Caco-2 (cell line): ENCODE measurements at regions not wholly inside any gene's neighbourhood (a gene's known extent, or its start where the extent isn't known, plus 50 kb on each side); places are given as distances from the start of the nearest gene placed in this dataset.
"Not testable (repeated sequence)": the region's sequence is repeated elsewhere in the genome, so short reads cannot be mapped to it uniquely, and the experiment has no call there.

ENCODE experiments used
- BruUV-seq: library from RNA; stranded (reverse); fragments of 400-500 nt; replicated peaks from 2 replicates; lab custom pipeline; 2021; lab: Mats Ljungman, UMichigan
- CTCF ChIA-PET: fragments of 300-600 bp; sonication (Branson Sonifier 250); formaldehyde crosslinking; loops from one replicate; lab custom pipeline; 2022; ENCODE audit warnings: antibody characterized with exemption; lab: Charles Lee
- POLR2A ChIA-PET: fragments of 300-600 bp; sonication (Branson Sonifier 250); formaldehyde crosslinking; loops from one replicate; lab custom pipeline; 2022; ENCODE audit warnings: antibody characterized with exemption; lab: Charles Lee
- DNase-seq, 2 experiments: peaks; one replicate each; pipeline versions ENCODE4 v3.0.0 to v3.0.0-alpha.2; 2020 to 2022
- H3K27me3 ChIP-seq: replicated peaks from 2 replicates; pipeline ENCODE4 v1.6.0; 2011; ENCODE audit warnings: low read length; ENCODE audit not compliant: control insufficient read depth, insufficient read depth
- H3K36me3 ChIP-seq: 2 replicates; pipeline ENCODE4 v1.5.1; 2011; ENCODE audit warnings: low read length; ENCODE audit not compliant: control insufficient read depth, insufficient read depth
- H3K4me1 ChIP-seq: fragments of 250-450 bp; sonication (Bioruptor Pico); 2 replicates; pipeline ENCODE4 v1.5.1; 2020; ENCODE audit warnings: mild to moderate bottlenecking
- H3K4me3 ChIP-seq: 2 replicates; pipeline ENCODE4 v1.5.1; 2011; ENCODE audit warnings: low read depth, mild to moderate bottlenecking, control low read depth, low read length
- H3K9me3 ChIP-seq: fragments of 250-450 bp; sonication (Bioruptor Pico); 2 replicates; pipeline ENCODE4 v1.5.1; 2020; ENCODE audit warnings: mild to moderate bottlenecking, moderate library complexity
- H3K27ac Mint-ChIP-seq: one replicate; pipeline ENCODE4 v1.8.0; 2022; ENCODE audit warnings: mixed read lengths; ENCODE audit not compliant: unreplicated experiment
- H3K27me3 Mint-ChIP-seq: one replicate; pipeline ENCODE4 v1.8.0; 2022; ENCODE audit warnings: mixed read lengths; ENCODE audit not compliant: insufficient read depth, unreplicated experiment
- H3K36me3 Mint-ChIP-seq: one replicate; pipeline ENCODE4 v1.8.0; 2022; ENCODE audit warnings: mild to moderate bottlenecking, mixed read lengths; ENCODE audit not compliant: insufficient read depth, unreplicated experiment
- H3K4me1 Mint-ChIP-seq: one replicate; pipeline ENCODE4 v1.8.0; 2022; ENCODE audit warnings: low read depth, mixed read lengths; ENCODE audit not compliant: unreplicated experiment
- H3K4me3 Mint-ChIP-seq: one replicate; pipeline ENCODE4 v1.8.0; 2022; ENCODE audit warnings: mild to moderate bottlenecking, moderate library complexity, mixed read lengths; ENCODE audit not compliant: unreplicated experiment
- H3K9me3 Mint-ChIP-seq: one replicate; pipeline ENCODE4 v1.8.0; 2022; ENCODE audit warnings: mixed read lengths; ENCODE audit not compliant: unreplicated experiment
- intact Hi-C: fragments of 100-400 bp; cut with micrococcal nuclease; formaldehyde crosslinking; loops from one replicate; pipeline ENCODE4 v1.10.0; 2022; ENCODE audit not compliant: unreplicated experiment
- TF ChIP-seq, protein P1 (sequence below), 2 experiments: fragments of 200-600 bp in 1 of 2; IDR thresholded peaks; 1 replicate in 1 of 2; 2 replicates in 1 of 2; pipeline versions ENCODE4 v1.5.1 to v1.8.0; 2011 to 2022; ENCODE audit warnings: antibody characterized with exemption in 1 of 2, control low read depth in 1 of 2, inconsistent platforms in 1 of 2, low read depth in 1 of 2, low read length in 1 of 2, mild to moderate bottlenecking in 1 of 2, moderate library complexity in 1 of 2; ENCODE audit not compliant: insufficient read depth in 1 of 2, severe bottlenecking in 1 of 2, unreplicated experiment in 1 of 2

DNA sequence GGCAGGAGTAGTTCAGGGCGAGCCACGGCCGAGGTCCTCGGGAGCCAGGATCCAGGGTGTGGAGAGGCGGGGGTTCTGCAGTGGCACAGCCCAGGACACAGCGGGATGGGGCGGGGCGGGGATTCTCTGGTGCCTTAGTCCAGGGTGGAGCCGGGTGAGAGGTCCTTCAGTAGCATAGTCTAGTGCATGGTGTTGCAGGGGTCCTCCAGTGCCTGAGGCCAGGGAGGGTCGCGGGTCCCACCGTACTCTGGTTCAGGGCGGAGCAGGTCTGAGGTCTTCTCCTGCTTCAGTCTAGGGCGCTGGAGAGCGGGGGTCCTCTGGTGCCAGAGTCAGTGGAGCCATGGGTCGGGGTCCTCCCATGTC, 131.1 kb downstream of the CCDC74A start:
- H3K27me3 ChIP-seq, result no peaks in the 10 kb centered on the region
- H3K4me1 Mint-ChIP-seq, result no peaks in the 10 kb centered on the region
- CTCF ChIA-PET, result no interaction called here

DNA sequence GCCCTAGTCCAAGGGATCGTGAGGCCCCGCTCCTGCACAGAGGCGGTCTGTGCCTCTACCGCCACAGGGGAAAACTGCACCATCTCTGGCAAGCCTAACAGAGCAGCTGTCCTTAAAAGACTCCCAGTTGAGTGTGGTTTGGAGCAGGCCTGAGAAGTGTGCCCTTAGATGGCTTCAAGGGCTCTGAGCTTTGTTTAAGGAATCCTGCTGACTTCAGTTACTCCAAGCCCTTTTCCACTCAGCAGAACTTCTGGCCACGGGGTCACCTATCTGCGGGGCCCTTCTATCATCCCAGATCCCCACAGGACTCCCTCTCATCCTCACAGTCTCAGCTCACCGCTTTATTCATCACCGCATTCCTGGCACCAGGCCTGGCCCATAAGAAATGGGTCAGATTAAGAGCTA, 131.5 kb downstream of the CCDC74A start:
- H3K36me3 ChIP-seq, result no peaks in the 10 kb centered on the region
- no peaks in the 10 kb centered on the region for H3K9me3 ChIP-seq
- Mint-ChIP-seq H3K9me3 (no peaks in the 10 kb centered on the region), H3K36me3 (no peaks in the 10 kb centered on the region), H3K4me1 (no peaks in the 10 kb centered on the region), H3K27me3 (peaks cover 6% of the 10 kb centered on the region), H3K4me3 (no peak overlapping the region), H3K27ac (no peak overlapping the region)
- no peak for DNase-seq
- intact Hi-C loops, result no loop called here
- no TSS peak for BruUV-seq
- TF ChIP-seq, protein P1, sequence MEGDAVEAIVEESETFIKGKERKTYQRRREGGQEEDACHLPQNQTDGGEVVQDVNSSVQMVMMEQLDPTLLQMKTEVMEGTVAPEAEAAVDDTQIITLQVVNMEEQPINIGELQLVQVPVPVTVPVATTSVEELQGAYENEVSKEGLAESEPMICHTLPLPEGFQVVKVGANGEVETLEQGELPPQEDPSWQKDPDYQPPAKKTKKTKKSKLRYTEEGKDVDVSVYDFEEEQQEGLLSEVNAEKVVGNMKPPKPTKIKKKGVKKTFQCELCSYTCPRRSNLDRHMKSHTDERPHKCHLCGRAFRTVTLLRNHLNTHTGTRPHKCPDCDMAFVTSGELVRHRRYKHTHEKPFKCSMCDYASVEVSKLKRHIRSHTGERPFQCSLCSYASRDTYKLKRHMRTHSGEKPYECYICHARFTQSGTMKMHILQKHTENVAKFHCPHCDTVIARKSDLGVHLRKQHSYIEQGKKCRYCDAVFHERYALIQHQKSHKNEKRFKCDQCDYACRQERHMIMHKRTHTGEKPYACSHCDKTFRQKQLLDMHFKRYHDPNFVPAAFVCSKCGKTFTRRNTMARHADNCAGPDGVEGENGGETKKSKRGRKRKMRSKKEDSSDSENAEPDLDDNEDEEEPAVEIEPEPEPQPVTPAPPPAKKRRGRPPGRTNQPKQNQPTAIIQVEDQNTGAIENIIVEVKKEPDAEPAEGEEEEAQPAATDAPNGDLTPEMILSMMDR (IDR thresholded peaks at IDR 0.05; ENCODE audit: insufficient read depth in 1 of 2, low read depth in 1 of 2, low read length in 1 of 2, severe bottlenecking in 1 of 2, unreplicated experiment in 1 of 2), result no peak
- H3K4me1 ChIP-seq, result no peaks in the 10 kb centered on the region
- ChIA-PET CTCF (no interaction called here), POLR2A (no interaction called here)
- no peak overlapping the region for H3K4me3 ChIP-seq
- no peaks in the 10 kb centered on the region for H3K27me3 ChIP-seq

More for the DNA sequence above, 131.1 kb downstream of the CCDC74A start:
- no TSS peak for BruUV-seq
- intact Hi-C loops, result no loop called here
- no peaks in the 10 kb centered on the region for H3K36me3 ChIP-seq
- TF ChIP-seq, protein P1 (IDR thresholded peaks at IDR 0.05; ENCODE audit: insufficient read depth in 1 of 2, low read depth in 1 of 2, low read length in 1 of 2, severe bottlenecking in 1 of 2, unreplicated experiment in 1 of 2), result no peak
- no peak for DNase-seq
- H3K9me3 Mint-ChIP-seq, result no peaks in the 10 kb centered on the region
- POLR2A ChIA-PET, result no interaction called here
- H3K9me3 ChIP-seq, result no peaks in the 10 kb centered on the region
- no peaks in the 10 kb centered on the region for H3K36me3 Mint-ChIP-seq
- no peak overlapping the region for H3K4me3 Mint-ChIP-seq
- H3K4me1 ChIP-seq, result no peaks in the 10 kb centered on the region
- H3K4me3 ChIP-seq, result no peak overlapping the region
- H3K27me3 Mint-ChIP-seq, result peaks cover 6% of the 10 kb centered on the region
- H3K27ac Mint-ChIP-seq, result no peak overlapping the region

DNA sequence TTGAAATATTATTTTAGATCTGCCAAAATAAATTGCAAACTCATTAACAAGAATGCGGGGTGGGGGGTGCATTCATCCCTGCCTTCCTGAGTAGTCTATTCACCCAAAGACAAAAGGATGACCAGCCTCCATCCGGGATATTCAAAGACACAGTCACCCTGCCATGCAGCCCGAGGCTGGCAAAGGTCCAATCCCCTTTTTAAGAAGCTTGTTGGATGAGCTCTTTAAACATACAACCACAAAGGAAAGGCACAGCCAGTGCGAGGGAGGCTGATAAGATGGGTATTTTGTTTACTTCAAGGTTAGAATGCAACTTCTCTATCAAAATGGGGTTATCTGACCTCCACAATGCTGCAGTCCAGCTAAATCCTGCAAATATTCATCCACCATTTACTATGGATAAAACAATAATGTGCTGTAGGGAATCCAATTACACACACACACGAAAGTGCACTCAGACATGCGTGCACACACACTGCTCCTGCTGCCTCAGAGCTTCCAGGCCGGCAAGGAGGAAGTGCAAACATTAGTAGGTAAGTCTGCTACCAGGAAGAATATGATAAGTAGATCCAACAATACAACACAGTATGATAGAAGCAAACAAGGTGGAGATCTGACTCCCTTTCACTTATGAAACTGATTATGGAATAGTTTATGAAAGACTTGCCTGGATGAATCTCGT, 133.6 kb downstream of the CCDC74A start:
- intact Hi-C loops, H3K4me1 Mint-ChIP-seq, CTCF ChIA-PET, H3K4me3 Mint-ChIP-seq, H3K36me3 Mint-ChIP-seq, H3K9me3 ChIP-seq, H3K36me3 ChIP-seq, DNase-seq, H3K9me3 Mint-ChIP-seq, H3K27ac Mint-ChIP-seq, H3K4me1 ChIP-seq, H3K4me3 ChIP-seq, BruUV-seq, H3K27me3 Mint-ChIP-seq, H3K27me3 ChIP-seq, POLR2A ChIA-PET: not testable (repeated sequence)

DNA sequence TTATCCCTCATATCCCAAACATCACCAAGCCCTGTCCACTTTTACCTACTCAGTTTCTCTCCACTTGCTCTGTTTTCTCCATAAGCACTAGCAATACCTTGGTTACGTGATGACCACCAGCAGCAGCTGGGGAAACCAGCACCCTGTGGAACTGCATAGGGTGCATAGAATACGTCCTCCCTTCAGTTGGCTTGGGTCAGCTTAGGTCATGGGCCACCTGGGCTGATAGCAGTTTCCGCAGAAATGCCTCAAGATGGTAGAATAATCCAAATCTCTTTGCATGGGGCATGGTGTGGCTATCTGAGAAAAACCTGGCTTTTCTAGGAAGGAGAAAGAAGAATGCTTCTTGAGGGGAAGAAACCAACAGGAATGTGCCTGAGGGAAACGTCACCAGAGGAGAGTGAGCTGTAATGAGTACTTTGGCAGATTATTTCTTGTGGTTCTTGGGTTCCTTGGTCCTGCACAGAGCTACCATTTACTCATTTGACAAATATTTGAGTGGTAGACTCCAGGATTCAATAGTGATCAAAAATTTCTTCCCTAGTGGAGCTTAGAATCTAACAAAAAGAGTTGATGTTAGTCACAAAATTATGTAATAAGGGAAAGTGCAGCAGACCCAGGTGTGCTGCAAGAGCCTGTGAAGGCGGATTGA, 134.3 kb downstream of the CCDC74A start:
- H3K4me1 Mint-ChIP-seq, H3K36me3 ChIP-seq, BruUV-seq, H3K27me3 Mint-ChIP-seq, H3K4me3 ChIP-seq, DNase-seq, H3K4me3 Mint-ChIP-seq, H3K4me1 ChIP-seq, H3K9me3 Mint-ChIP-seq, POLR2A ChIA-PET, H3K27ac Mint-ChIP-seq, H3K9me3 ChIP-seq, intact Hi-C loops, H3K36me3 Mint-ChIP-seq, H3K27me3 ChIP-seq: not testable (repeated sequence)
- CTCF ChIA-PET, result interaction anchor here (0.9 kb wide), 1 partner anchor 11 kb away, joined by 3 read pairs; no protein-coding TSS in a partner anchor

DNA sequence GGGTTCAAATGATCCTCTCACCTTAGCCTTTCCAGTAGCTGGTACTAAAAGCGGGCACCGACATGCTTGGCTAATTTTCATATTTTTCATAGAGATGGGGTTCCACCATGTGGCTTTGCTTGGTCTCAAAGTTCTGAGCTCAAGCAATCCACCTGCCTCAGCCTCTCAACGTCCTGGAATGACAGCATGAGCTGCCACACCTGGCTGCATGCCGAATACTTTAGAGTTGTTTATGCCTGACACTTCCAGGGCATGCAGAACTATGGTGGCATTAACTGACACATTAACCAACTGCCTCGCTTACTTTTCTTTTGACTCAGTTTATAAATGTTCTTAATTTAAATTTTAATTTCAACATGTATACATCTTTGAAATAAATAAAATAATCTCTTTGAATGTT, 135.8 kb downstream of the CCDC74A start:
- CTCF ChIA-PET, H3K9me3 Mint-ChIP-seq, H3K36me3 ChIP-seq, H3K27ac Mint-ChIP-seq, H3K27me3 Mint-ChIP-seq, H3K36me3 Mint-ChIP-seq, H3K9me3 ChIP-seq, intact Hi-C loops, H3K4me3 ChIP-seq, H3K4me3 Mint-ChIP-seq, H3K4me1 Mint-ChIP-seq, POLR2A ChIA-PET, DNase-seq, H3K4me1 ChIP-seq, BruUV-seq, H3K27me3 ChIP-seq: not testable (repeated sequence)
